ENCODE measurements at regions not wholly inside any gene's neighbourhood (a gene's known extent, or its start where the extent isn't known, plus 50 kb on each side); places are given as distances from the start of the nearest gene placed in this dataset.

DNA sequence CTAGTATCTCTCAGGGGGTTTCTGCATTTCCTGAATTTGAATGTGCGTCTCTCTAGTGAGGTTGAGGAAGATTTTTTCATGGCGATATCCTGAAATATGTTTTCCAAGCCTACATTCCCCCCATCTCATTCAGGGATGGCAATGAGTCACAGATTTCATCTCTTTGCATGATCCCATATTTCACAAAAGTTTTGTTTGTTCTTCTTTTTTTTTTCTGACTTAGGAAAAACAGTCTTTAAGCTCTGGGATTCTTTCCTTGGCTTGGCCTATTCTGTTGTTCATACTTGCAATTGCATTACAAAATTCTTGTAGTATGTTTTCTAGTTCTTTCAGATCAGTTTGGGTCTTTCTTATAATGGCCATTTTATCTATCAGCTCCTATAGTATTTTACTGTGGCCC, 136.5 kb downstream of the DSEL start:
- no peak for DNase-seq

DNA sequence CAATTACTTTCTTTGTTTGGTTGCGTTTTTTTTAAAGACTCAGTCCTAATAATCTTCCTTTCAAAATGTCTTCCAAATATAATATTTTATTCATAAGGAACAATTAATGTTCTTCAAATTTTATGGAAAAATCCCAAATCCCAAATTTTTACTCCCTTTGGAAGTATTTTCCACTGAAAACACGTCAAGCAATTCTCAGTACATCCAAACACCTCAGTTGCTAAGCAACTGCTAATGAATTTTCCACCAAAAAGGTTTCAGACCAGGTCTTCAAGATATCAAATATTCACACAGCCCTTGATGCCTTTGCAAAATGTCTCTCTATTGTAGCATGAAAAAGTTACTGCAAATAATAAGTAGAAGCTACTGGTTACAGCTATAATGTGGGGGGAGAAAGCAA, 140.1 kb downstream of the DSEL start:
- DNase-seq = no peak

DNA sequence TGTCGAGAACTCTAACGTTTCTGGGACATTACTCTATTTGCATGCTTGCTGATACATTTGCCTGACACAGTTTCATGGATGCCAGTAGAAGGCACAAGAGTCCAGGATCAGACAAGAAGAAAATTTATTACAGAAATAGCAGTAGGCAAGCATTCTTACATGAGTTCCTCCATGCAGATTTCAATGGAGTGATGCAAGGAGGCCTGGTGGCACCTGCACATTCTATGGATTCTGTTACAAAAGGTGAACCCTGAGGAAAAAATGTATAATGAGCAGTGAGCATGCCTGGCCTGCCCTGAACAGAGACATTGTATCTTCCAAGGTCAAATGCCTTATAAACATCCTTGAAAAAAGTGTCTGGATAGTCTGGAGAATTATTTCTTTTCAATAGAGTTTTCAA, 142.9 kb downstream of the DSEL start:
- DNase-seq = no peak

DNA sequence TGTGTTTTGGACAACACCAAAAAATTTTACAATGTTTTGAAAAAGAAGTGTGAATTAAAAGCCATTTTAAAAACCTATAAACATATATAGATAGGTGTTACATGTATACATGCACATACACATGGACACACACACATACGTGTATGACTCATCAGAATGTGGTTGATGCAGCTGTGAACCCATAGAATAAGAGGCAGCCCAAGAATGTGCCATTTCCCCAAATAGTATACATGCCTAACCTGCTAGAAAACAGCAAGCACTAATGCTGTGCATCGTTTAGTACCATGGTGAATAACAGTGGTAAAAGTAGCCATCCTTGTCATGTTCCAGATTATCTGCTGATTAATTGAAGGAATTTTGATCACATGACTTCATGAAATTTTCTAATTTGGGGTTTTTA, 149.0 kb downstream of the DSEL start:
- DNase-seq = no peak

DNA sequence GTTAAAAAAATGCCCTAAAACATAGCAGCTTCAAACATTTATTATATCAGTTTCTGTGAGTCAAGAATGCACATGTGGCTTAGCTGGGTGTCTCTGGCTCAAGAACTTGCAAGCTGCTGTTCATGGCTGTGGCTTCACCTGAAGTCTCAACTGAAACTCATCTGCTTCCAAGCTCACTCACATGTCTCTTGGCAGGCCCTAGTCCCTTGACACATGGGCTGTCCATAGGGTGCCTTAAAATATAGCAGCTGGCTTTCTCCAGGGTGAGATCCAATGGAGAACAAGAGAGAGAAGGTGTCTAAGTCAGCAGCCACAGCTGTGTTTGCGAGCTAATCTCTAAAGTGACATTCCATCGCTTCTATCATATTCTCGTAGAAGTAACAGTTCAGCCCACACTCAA, 152.8 kb downstream of the DSEL start:
- no peak for DNase-seq

DNA sequence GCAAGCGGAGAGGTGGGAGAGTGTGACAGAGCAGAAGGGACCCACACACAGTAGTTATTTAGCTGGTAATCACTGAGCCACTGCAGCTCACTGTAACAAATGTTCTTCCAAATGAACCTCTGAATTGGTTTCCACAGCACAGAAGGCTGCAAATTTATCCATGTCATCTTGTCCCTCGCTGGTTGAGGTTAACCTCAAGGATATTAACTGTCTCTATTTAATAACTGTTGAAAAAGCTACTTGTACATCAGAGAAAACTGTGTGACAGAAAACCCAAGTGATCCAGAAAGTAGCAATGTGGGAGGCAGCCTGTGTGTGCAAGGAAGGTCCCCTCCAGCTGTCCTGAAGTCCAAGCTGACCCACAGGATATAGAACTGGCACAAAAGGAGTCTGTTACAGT, 153.6 kb downstream of the DSEL start:
- DNase-seq = no peak

DNA sequence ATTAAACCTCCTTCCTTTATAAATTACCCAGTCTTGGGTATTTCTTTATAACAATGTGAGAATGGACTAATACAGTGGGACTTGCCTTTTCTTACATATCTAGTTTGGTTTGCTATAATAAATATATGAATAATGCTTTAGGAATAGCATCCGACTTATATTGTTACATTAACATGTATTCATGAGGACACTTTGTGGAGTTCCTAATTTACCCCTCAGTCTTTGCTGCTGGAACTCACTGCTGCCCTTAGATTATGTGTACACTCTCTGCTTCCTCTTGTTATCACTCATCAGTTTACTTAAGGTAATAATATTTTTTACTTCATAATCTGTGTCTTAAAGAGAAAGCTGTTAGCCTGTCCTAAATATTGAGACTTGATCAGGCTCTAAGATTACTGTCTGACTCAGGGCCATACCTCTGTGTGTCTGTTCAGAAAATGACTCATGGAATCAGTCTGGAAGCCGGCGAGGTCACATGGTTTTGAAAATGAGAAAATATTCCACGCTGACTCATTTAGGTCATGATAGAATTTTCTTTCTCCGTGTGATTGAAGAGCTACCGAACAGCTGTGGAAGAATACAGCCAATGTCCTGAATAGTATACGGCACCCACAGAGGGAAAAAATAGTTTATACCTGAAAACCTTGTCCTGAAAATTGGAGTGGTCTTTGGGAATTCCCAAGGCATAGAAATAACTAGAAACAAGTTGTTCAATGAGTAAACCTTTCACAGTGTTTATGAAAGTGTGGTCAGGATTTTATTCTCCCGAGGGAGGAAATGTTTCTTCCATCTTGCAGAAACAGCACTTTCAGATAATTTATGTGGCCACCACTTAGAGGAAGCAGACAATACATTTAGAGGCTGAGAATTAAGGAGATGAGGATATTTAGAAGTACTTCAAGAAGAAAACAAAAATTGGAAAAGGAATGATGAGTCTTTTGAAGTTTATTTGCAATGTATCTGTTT, 156.4 kb downstream of the DSEL start:
- DNase-seq = no peak

DNA sequence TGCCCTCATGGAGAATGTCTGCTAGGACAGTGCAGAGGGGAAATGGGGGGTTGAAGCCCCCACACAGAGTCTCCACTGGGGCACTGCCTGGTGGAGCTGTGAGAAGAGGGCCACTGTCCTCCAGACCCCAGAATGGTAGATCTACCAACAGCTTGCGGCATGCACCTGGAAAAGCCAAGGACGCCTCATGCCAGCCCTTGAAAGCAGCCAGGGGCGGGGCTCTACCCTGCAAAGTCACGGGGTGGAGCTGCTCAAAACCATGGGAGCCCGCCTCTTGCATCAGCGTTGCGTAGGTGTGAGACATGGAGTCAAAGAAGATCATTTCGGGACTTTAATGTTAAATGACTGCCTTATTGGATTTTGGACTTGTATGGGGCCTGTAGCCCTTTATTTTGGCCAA, 157.6 kb downstream of the DSEL start:
- DNase-seq = no peak

DNA sequence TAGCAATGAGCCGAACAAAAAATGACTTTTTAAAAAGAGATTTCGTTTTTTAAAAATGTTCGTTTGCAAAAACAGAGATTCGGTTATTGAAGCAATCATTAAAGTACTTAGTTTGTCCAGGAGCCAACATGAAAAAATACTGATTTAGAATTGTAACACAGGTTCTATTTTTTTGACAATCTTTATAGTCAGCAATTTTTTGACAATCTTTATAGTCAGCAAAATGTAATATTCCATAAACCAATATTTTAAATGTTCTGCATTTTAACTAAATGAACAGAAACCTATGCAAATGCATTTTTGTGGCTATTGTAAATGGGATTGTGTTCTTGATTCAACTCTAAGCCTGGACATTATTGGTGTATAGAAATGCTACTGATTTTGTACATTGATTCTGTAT, 161.8 kb downstream of the DSEL start:
- DNase-seq = no peak

DNA sequence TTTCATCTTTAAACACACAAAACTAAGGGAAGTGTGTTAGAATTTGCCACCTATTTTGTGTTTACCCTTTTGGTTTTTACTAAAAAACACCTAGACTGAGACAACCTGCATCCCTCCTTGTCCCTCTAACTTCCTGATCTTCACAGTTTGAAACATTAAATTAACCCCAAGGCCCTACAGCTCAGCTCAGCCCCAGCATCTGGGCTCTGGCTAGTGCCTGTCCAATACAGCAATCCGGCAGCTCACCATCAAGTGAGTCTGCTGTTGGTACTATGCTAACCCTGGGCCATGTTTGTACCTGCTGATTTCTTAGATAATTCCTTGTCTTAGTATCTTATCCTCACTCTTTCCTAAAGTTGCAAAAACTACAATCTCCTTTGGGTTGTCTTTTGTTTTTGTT, 162.4 kb downstream of the DSEL start:
- no peak for DNase-seq

DNA sequence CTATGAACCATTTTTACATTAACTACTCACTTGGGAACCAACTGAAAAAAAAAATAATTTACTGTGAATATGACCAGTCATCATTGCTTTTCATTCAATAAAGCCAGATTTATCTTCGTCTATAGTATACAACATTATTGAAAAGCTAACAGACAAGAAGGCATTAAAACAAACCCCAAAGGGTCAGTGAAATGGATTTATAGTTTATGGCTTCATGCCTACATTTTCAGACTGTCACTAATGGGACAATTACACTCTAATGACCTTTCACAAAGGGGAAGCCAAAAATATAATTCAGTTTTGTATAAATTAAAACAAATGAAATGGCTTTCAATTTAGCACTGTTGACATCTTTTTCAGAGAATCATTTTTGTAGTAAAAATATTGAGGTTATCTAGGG, 169.1 kb downstream of the DSEL start:
- no peak for DNase-seq

DNA sequence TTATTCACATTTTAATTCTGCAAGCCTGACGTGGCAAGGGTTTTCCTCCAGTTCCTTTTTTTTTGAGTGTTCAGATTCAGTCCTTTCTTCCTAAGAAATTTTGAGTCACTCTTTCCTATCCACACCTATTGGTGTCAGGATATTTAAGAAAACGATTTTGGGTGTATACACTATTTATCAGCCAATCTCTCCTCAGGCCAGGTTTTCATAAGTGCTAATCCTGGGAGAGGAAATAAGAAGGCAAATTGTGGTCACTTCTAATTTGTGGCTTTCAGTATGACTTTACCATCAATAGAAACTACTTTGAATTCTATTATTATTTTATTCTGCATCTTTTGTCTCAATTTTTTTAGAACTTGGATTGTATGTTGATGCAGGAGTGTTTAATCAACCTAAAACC, 174.4 kb downstream of the DSEL start:
- no peak for DNase-seq

DNA sequence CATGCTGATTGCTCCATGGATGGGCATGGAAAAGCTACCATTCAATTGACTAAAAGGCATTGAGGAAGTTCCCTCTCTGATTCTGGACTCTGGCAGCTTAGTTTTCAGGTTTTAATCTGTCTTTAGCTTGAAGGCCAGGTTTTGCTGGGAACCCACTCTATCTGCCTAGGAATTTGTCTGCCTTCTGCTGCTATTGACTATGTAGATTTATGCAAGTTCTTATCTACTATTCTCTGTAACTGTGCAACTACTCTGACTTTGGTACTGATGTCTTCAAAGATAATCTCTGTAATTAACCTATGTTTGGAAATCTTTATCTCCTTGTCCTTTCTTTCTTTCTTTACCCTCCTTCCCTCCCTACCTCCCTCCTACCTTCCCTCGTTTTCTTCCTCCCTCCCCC, 178.8 kb downstream of the DSEL start:
- DNase-seq = no peak

DNA sequence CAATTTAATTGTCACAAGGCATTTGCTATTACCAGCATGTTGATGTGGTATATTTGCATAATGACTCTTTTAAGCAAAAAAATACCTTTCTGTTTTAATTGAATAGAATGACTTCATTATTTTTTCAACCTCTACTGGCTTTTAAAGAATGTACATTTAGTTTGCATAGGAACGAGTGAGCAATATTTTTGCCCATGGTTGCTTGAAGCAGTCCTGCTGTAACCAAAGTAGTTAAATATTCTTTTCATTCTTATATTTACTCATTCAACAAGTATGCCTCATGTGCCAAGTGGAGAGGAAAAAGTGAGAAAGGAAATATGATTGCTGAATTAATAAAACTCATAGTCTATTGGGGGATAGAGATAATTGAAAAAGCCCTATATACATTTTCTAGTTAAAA, 184.7 kb downstream of the DSEL start:
- DNase-seq = no peak

DNA sequence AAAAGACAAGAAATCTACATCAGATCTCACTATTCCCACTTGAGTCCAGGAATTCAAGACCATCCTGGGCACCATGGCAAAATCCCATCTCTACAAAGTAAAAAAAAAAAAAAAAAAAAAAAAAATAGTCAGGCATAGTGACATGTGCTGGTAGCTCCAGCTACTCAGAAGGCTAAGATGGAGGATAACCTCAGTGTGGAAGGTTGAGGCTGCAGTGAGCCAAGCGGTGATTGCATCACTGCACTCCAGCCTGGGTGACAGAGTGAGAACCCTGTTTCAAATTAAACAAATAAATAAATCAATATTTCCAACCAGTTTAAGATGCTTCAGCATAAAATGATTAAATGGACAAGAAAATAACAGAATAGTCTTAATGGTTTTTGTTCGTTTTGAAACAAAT, 197.4 kb downstream of the DSEL start:
- no peak for DNase-seq

DNA sequence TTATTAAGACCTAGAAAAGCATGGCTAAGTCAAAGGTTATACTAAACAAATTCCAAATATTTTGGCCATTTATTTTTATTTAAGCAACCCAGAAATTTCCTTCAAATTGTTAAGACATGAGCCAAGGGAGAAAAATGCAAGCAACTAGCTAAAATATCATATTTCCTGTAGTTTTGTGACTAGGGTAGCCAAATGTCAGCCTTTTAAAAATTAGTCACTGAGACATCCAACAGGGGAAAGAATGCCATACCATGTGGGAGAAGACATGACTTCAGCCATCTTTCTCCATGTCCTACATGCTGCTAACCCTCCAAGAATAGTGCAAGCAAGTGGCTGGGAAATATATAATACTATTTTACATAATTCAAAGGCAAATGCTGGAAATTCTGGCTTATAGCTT, 197.9 kb downstream of the DSEL start:
- DNase-seq = no peak

DNA sequence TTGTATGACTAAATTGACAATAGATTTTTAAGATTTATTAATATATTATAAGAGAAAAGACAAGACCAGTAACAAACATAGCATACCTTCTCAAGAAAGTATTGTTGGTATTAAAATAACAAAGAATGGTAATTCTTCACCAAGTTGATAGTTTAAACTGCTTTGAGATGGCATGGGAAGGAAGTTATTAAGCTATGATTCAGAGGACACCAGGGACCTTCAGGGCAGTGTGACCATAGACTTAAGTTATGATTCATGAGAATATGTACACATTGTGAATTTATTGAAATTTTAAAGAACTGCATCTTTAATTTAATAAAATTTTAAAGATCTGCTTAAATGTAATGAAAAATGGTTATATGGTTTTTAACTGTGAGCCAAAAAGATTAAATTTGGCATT, 205.7 kb downstream of the DSEL start:
- no peak for DNase-seq

DNA sequence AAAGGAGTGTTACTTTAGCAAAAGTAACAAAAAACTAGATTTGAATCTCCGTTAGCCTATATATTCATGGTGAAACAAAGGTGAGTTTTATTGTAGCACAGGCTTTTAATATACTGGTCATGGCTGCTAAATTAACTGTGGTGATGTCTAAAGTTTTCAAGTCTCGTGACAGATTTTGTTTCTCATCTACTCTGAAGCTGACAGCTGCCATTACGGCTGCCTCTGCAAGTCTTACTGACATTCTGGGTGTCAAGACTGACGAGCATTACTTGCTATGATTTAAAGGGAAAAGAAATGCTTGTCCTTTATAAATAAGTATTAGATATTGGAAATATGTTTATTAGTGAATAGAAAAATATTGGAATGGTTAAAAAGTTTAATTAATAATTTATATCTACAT, 207.7 kb downstream of the DSEL start:
- DNase-seq = no peak

DNA sequence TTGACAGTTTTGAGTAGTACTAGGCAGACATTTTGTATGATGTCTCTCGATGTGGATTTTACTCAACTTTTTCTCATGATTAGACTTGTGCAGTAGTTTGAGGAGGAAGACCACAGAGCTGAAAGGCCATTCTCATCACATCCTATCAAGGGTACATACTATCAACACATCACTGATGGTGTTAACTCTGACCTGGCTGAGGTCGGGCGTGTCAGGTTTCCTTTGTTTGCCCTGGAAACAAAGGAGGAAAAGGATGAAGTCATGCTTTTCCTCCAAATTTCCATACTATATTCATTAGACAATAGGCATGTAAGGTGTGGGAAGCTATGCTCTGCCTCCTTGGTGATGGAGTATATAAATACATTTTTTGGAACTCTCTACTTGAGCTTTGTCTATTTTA, 211.1 kb downstream of the DSEL start:
- DNase-seq = no peak

DNA sequence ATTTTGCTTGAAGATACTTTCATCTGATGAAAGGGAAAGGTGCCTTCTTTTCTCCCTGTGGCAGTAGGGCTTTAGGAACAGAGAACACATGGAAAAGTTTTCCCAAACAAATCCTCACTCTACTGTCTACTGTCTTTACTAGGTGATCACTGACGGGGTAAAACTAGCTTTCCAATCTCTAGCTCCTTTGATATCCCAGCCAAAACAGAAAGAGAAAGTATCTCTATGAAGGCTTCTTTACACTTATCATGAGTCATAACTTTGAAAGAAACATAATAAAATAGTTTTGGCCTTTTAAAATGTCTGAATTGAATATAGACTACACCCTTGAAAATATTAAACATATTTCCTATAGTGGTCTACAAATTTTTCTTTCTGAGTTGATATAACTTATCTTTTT, 214.5 kb downstream of the DSEL start:
- DNase-seq = no peak

DNA sequence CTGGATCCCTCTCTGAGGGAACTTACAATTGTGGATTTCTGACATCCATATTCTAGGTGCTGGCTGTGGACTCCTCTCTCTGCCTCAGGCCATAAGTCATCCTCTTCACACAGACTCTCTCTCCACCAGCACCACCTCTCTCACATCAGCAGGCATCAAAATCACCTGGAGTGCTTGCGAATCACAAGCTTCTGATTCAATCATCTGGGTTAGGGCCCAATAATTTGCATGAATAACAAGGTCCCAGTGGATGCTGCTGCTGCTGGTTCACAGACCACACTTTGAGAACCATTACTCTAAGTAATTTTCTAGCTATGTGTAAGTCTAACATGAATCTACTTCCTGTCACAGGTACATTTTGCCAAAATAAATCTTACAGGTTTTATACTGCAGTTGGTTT, 214.9 kb downstream of the DSEL start:
- DNase-seq = no peak

DNA sequence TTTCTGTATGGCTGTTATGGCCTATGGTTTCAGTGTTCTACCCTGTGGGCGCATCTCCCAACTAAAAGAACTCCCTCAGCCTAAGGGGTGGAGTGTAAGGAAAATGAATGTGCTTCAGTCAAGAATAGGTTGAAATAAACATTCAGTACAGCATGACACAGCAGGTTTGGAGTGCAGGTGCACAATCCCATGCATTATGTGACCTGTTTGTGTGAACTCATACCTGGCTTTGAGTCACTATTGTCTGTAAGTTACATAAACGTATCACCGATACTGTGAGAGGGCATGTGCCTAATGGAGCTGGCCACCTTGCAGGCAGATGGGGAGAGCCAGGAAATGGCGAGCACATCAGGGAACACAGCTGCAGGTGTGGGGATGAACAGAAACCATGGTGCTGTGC, 216.0 kb downstream of the DSEL start:
- DNase-seq = no peak

DNA sequence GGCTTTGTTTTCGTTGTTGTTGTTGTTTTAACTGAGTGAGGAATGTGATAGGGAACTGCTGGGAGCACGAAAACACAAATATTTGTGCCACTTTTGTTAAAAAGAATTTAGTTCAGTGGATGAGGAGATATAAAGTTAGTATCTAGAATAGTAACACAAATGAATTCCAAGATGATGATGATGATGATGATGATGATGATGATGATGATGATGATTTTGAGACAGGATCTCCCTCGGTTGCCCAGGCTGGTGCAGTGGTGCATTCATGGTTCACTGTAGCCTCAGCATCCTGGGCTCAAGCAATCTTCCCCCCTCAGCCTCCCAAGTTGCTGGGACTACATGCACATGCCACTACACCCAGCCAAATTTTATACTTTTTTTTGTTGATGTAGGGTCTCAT, 223.7 kb downstream of the DSEL start:
- no peak for DNase-seq

DNA sequence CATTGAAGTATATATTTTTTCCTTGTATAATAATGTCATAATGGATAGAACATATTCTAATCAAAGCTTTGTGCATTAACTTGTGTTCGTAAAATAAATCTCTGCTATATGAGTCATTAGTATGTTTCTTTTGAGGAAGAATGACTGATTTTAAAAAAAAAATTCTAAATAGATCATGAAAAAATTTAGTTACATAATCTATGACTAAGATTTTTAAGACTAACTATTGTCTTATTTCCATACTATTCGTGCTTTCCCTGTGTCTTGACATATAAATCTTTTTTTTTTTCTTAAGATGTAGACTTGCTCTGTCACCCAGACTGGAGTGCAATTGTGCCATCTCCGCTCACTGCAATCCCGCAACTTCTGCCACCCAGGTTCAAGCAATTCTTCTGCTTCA, 226.1 kb downstream of the DSEL start:
- no peak for DNase-seq

DNA sequence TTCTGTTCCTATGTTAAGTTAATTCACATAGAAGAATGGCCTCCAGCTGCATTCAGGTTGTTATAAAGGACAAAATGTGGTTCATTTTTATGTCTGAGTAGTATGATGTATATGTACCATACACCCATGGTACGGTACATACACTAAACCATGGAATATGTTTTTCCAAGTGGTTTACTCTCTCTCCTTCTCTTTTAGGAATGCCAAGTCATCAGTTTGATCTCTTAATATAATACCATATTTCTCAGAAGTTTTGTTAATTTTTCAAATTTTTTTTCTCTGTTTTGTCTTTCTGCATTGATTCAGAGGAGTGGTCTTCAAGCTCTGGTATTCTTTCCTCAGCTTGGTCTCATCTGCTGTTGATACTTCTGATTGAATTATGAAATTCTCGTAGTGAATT, 230.9 kb downstream of the DSEL start:
- DNase-seq = no peak

Measured in GF-D8 (cell line).